ENCODE measurements at regions not wholly inside any gene's neighbourhood (a gene's known extent, or its start where the extent isn't known, plus 50 kb on each side); places are given as distances from the start of the nearest gene placed in this dataset.

GRCh38 chr9:108269371-108269770 is 586.4 kb downstream of the ACTL7B start:
- CTCF ChIA-PET = interaction anchor here (0.7 kb wide), 1 partner anchor 834 kb away, joined by 3 read pairs; no protein-coding TSS in a partner anchor
- no peak for DNase-seq
- no peak overlapping the region for H3K27ac Mint-ChIP-seq (ENCODE audit: unreplicated experiment)

GRCh38 chr9:108265065-108265464 is 590.7 kb downstream of the ACTL7B start:
- Mint-ChIP-seq H3K27me3 (ENCODE audit: unreplicated experiment) (no peaks in the 10 kb centered on the region), H3K27ac (ENCODE audit: unreplicated experiment) (no peak overlapping the region), H3K4me1 (ENCODE audit: low read depth, unreplicated experiment) (peaks cover 6% of the 10 kb centered on the region), H3K9me3 (ENCODE audit: low read depth, unreplicated experiment) (no peaks in the 10 kb centered on the region), H3K4me3 (ENCODE audit: low read depth, unreplicated experiment) (no peak overlapping the region), H3K36me3 (ENCODE audit: insufficient read depth, unreplicated experiment) (no peaks in the 10 kb centered on the region)
- TF ChIP-seq CTCF (IDR thresholded peaks at IDR 0.05; ENCODE audit: unreplicated experiment) = no peak
- DNase-seq = no peak
- BruUV-seq (replicated peaks) = no TSS peak
- CTCF ChIA-PET = interaction anchor here (0.7 kb wide), 1 partner anchor 881 kb away, joined by 3 read pairs; no protein-coding TSS in a partner anchor
- intact Hi-C loops (cut with micrococcal nuclease; ENCODE audit: unreplicated experiment) = no loop called here

More at GRCh38 chr9:108269371-108269770, 586.4 kb downstream of the ACTL7B start:
- no peak for TF ChIP-seq CTCF (IDR thresholded peaks at IDR 0.05; ENCODE audit: unreplicated experiment)
- no TSS peak for BruUV-seq (replicated peaks)
- intact Hi-C loops (cut with micrococcal nuclease; ENCODE audit: unreplicated experiment) = no loop called here
- Mint-ChIP-seq H3K27me3 (ENCODE audit: unreplicated experiment) (no peaks in the 10 kb centered on the region), H3K4me3 (ENCODE audit: low read depth, unreplicated experiment) (no peak overlapping the region), H3K9me3 (ENCODE audit: low read depth, unreplicated experiment) (no peaks in the 10 kb centered on the region), H3K4me1 (ENCODE audit: low read depth, unreplicated experiment) (peaks cover 36% of the 10 kb centered on the region), H3K36me3 (ENCODE audit: insufficient read depth, unreplicated experiment) (peaks cover 10% of the 10 kb centered on the region)

- no peak for TF ChIP-seq CTCF (IDR thresholded peaks at IDR 0.05; ENCODE audit: unreplicated experiment)
- no TSS peak for BruUV-seq (replicated peaks)
- CTCF ChIA-PET = no interaction called here
- H3K36me3 Mint-ChIP-seq (ENCODE audit: insufficient read depth, unreplicated experiment) = no peaks in the 10 kb centered on the region
- no peak for DNase-seq
- H3K9me3 Mint-ChIP-seq (ENCODE audit: low read depth, unreplicated experiment) = no peaks in the 10 kb centered on the region
- no peaks in the 10 kb centered on the region for H3K27me3 Mint-ChIP-seq (ENCODE audit: unreplicated experiment)
- no peak overlapping the region for H3K27ac Mint-ChIP-seq (ENCODE audit: unreplicated experiment)
- H3K4me3 Mint-ChIP-seq (ENCODE audit: low read depth, unreplicated experiment) = no peak overlapping the region
- no peaks in the 10 kb centered on the region for H3K4me1 Mint-ChIP-seq (ENCODE audit: low read depth, unreplicated experiment)
- intact Hi-C loops (cut with micrococcal nuclease; ENCODE audit: unreplicated experiment) = no loop called here
Measured at GRCh38 chr9:108264093-108264492, 591.7 kb downstream of the ACTL7B start.

GRCh38 chr9:108262836-108263235 is 593.0 kb downstream of the ACTL7B start:
- CTCF ChIA-PET = no interaction called here
- no TSS peak for BruUV-seq (replicated peaks)

More at GRCh38 chr9:108262836-108263235, 593.0 kb downstream of the ACTL7B start:
- Mint-ChIP-seq H3K9me3 (ENCODE audit: low read depth, unreplicated experiment) (no peaks in the 10 kb centered on the region), H3K27me3 (ENCODE audit: unreplicated experiment) (no peaks in the 10 kb centered on the region), H3K4me1 (ENCODE audit: low read depth, unreplicated experiment) (no peaks in the 10 kb centered on the region), H3K36me3 (ENCODE audit: insufficient read depth, unreplicated experiment) (no peaks in the 10 kb centered on the region), H3K27ac (ENCODE audit: unreplicated experiment) (no peak overlapping the region), H3K4me3 (ENCODE audit: low read depth, unreplicated experiment) (no peak overlapping the region)
- intact Hi-C loops (cut with micrococcal nuclease; ENCODE audit: unreplicated experiment) = no loop called here
- DNase-seq = no peak
- no peak for TF ChIP-seq CTCF (IDR thresholded peaks at IDR 0.05; ENCODE audit: unreplicated experiment)
